ENCODE measurements at regions not wholly inside any gene's neighbourhood (a gene's known extent, or its start where the extent isn't known, plus 50 kb on each side); places are given as distances from the start of the nearest gene placed in this dataset.

- Histone ChIP-seq H4K20me1 (ENCODE audit: insufficient read depth, low read length, poor library complexity, severe bottlenecking) (no peaks in the 10 kb centered on the region), H3F3A (ENCODE audit: low read depth) (no peaks in the 10 kb centered on the region), H3K79me2 (ENCODE audit: insufficient read depth, low read length) (0 out of 2 replicates have a peak, but pooled peaks cover 5% of the 10 kb centered on the region), H3K27me3 (ENCODE audit: insufficient read depth, low read length, poor library complexity, severe bottlenecking) (no peaks in the 10 kb centered on the region), H3K4me1 (ENCODE audit: insufficient read depth, low read length, poor library complexity, severe bottlenecking) (peaks cover 8% of the 10 kb centered on the region), H3K36me3 (ENCODE audit: insufficient read depth, low read length) (no peaks in the 10 kb centered on the region), H3K4me2 (ENCODE audit: low read depth, low read length, poor library complexity, severe bottlenecking) (no peak overlapping the region), H3K9me3 (ENCODE audit: insufficient read depth, low read depth, low read length) (no peaks in the 10 kb centered on the region), H3K4me3 (ENCODE audit: low read length, poor library complexity, severe bottlenecking) (no peak overlapping the region), H3K9me2 (replicated peaks; ENCODE audit: low read depth, low read length) (no peaks in the 10 kb centered on the region), H3K9ac (ENCODE audit: low read depth, low read length, poor library complexity, severe bottlenecking) (no peak overlapping the region), H2AFZ (ENCODE audit: low read length) (no peak overlapping the region)
- no peak for TF ChIP-seq EZH2phosphoT487 (IDR thresholded peaks at IDR 0.05; ENCODE audit: borderline replicate concordance)
- TF ChIP-seq CTCF (conservative IDR thresholded peaks at IDR 0.05; ENCODE audit: low read length): no peak
These were observed 309.2 kb downstream of the BRD1 start for GRCh38 chr22:49518436-49518970.

GRCh38 chr22:49517667-49518185 is 309.9 kb downstream of the BRD1 start:
- H3K4me1 ChIP-seq (ENCODE audit: insufficient read depth, low read length, poor library complexity, severe bottlenecking): peaks cover 15% of the 10 kb centered on the region
- H3K9me2 ChIP-seq (replicated peaks; ENCODE audit: low read depth, low read length): no peaks in the 10 kb centered on the region
- no peak overlapping the region for H3K4me2 ChIP-seq (ENCODE audit: low read depth, low read length, poor library complexity, severe bottlenecking)
- TF ChIP-seq CTCF (conservative IDR thresholded peaks at IDR 0.05; ENCODE audit: low read length) (no peak), EZH2phosphoT487 (IDR thresholded peaks at IDR 0.05; ENCODE audit: borderline replicate concordance) (no peak)
- no peaks in the 10 kb centered on the region for H3K27me3 ChIP-seq (ENCODE audit: insufficient read depth, low read length, poor library complexity, severe bottlenecking)
- no peaks in the 10 kb centered on the region for H3F3A ChIP-seq (ENCODE audit: low read depth)
- H4K20me1 ChIP-seq (ENCODE audit: insufficient read depth, low read length, poor library complexity, severe bottlenecking): no peaks in the 10 kb centered on the region
- 0 out of 2 replicates have a peak, but pooled peaks cover 5% of the 10 kb centered on the region for H3K79me2 ChIP-seq (ENCODE audit: insufficient read depth, low read length)
- H3K9ac ChIP-seq (ENCODE audit: low read depth, low read length, poor library complexity, severe bottlenecking): no peak overlapping the region
- H3K4me3 ChIP-seq (ENCODE audit: low read length, poor library complexity, severe bottlenecking): no peak overlapping the region
- H3K36me3 ChIP-seq (ENCODE audit: insufficient read depth, low read length): 0 out of 2 replicates have a peak, but pooled peaks cover 2% of the 10 kb centered on the region
- H2AFZ ChIP-seq (ENCODE audit: low read length): no peak overlapping the region
- no peaks in the 10 kb centered on the region for H3K9me3 ChIP-seq (ENCODE audit: insufficient read depth, low read depth, low read length)

DNA sequence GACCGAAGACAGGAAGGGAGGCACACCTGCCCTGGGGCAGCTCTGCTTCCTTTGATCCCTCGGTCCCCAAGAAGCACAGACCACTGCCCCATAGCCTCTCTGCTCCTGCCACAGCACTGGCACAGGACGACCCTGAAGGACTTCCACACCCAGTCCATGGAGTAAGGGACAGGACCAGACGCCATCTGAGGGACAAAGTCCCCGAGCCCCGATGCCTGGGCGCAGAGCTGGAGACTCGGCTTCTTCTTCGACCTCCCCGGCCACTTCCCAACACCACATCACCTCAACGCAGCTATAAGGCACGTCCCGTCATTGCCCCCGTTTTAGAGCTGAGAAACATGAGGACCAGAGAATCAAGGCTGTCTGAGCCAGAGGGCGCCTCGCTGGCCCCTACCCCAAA is 310.5 kb downstream of the BRD1 start:
- Histone ChIP-seq H3K27me3 (ENCODE audit: insufficient read depth, low read length, poor library complexity, severe bottlenecking) (no peaks in the 10 kb centered on the region), H3K79me2 (ENCODE audit: insufficient read depth, low read length) (0 out of 2 replicates have a peak, but pooled peaks cover 5% of the 10 kb centered on the region), H3K9me3 (ENCODE audit: insufficient read depth, low read depth, low read length) (no peaks in the 10 kb centered on the region), H3K4me2 (ENCODE audit: low read depth, low read length, poor library complexity, severe bottlenecking) (no peak overlapping the region), H2AFZ (ENCODE audit: low read length) (no peak overlapping the region), H3K9ac (ENCODE audit: low read depth, low read length, poor library complexity, severe bottlenecking) (no peak overlapping the region), H3K4me1 (ENCODE audit: insufficient read depth, low read length, poor library complexity, severe bottlenecking) (peaks cover 20% of the 10 kb centered on the region), H3F3A (ENCODE audit: low read depth) (no peaks in the 10 kb centered on the region), H3K4me3 (ENCODE audit: low read length, poor library complexity, severe bottlenecking) (no peak overlapping the region), H3K36me3 (ENCODE audit: insufficient read depth, low read length) (0 out of 2 replicates have a peak, but pooled peaks cover 4% of the 10 kb centered on the region), H3K9me2 (replicated peaks; ENCODE audit: low read depth, low read length) (no peaks in the 10 kb centered on the region), H4K20me1 (ENCODE audit: insufficient read depth, low read length, poor library complexity, severe bottlenecking) (no peaks in the 10 kb centered on the region)
- TF ChIP-seq CTCF (conservative IDR thresholded peaks at IDR 0.05; ENCODE audit: low read length) (no peak), EZH2phosphoT487 (IDR thresholded peaks at IDR 0.05; ENCODE audit: borderline replicate concordance) (no peak)
